HCT116 (cell line): ENCODE measurements at regions not wholly inside any gene's neighbourhood (a gene's known extent, or its start where the extent isn't known, plus 50 kb on each side); places are given as distances from the start of the nearest gene placed in this dataset.

Source experiments
- ATAC-seq: fragments of 200-7000 bp; cut with Tn5 transposase; 2 replicates; pipeline ENCODE4 v1.9.1; 2020; ENCODE audit warnings: mild to moderate bottlenecking, moderate library complexity
- BruUV-seq: library from RNA; stranded (reverse); fragments of 400-500 nt; replicated peaks from 2 replicates; lab custom pipeline; 2021; lab: Mats Ljungman, UMichigan
- CTCF ChIA-PET: fragments of 300-600 bp; sonication (Branson Sonifier 250); formaldehyde crosslinking; loops from one replicate; lab custom pipeline; 2021; ENCODE audit warnings: antibody characterized with exemption; lab: Charles Lee
- POLR2A ChIA-PET: fragments of 300-600, 350-600 bp; sonication (Branson Sonifier 250); formaldehyde crosslinking; loops from one replicate; lab custom pipeline; 2021; ENCODE audit warnings: antibody characterized with exemption; lab: Charles Lee
- RAD21 ChIA-PET, 2 experiments: fragments of 300-600 bp; sonication (Branson Sonifier 250); formaldehyde crosslinking; loops; one replicate each; lab custom pipeline; 2023; ENCODE audit warnings: low total read pairs in 2 of 2; ENCODE audit not compliant: uncharacterized antibody in 2 of 2, unreplicated experiment in 2 of 2, low non-redundant PET in 1 of 2; lab: Charles Lee
- DNase-seq: peaks from one replicate; pipeline ENCODE4 v3.0.0-alpha.2; 2010; ENCODE audit warnings: low read depth, low spot score
- H2AFZ ChIP-seq: fragments of 200-600 bp; shearing (Covaris generic), sonication (generic); 2 replicates; pipeline ENCODE4 v1.6.1; 2017; ENCODE audit warnings: low read depth, mixed run types, mixed read lengths, antibody characterized with exemption, low read length; ENCODE audit not compliant: poor library complexity, severe bottlenecking
- H3K27ac ChIP-seq: 2 replicates; pipeline ENCODE4 v1.5.1; 2012; ENCODE audit warnings: low read depth, low read length
- H3K27me3 ChIP-seq: fragments of 200-600 bp; sonication (generic); 2 replicates; pipeline ENCODE4 v1.6.1; 2016; ENCODE audit warnings: mixed run types, low read length, mixed read lengths; ENCODE audit not compliant: insufficient read depth
- H3K36me3 ChIP-seq, 2 experiments: fragments of 200-500 bp in 1 of 2; fragments of 200-600 bp in 1 of 2; sonication (Bioruptor generic) in 1 of 2; sonication (generic) in 1 of 2; 2 replicates each; pipeline versions ENCODE4 v1.5.1 to v1.6.1; 2014 to 2016; ENCODE audit warnings: low read length in 2 of 2, inconsistent platforms in 1 of 2, mixed read lengths in 1 of 2, mixed run types in 1 of 2; ENCODE audit not compliant: insufficient read depth in 2 of 2, control insufficient read depth in 1 of 2
- H3K4me1 ChIP-seq, 2 experiments: fragments of 200-600 bp in 1 of 2; sonication (generic) in 1 of 2; 2 replicates each; pipeline versions ENCODE4 v1.5.1 to v1.6.1; 2012 to 2017; ENCODE audit warnings: low read length in 2 of 2, inconsistent platforms in 1 of 2, mild to moderate bottlenecking in 1 of 2, mixed read lengths in 1 of 2, mixed run types in 1 of 2, moderate library complexity in 1 of 2; ENCODE audit not compliant: insufficient read depth in 2 of 2, control insufficient read depth in 1 of 2
- H3K4me2 ChIP-seq: fragments of 200-600 bp; sonication (generic); 2 replicates; pipeline ENCODE4 v1.6.1; 2017; ENCODE audit warnings: mixed run types, low read length, mixed read lengths
- H3K4me3 ChIP-seq, 2 experiments: fragments of 200-600 bp in 1 of 2; sonication (generic) in 1 of 2; replicated peaks in 1 of 2; 2 replicates each; pipeline ENCODE4 v1.5.1; 2011 to 2016; ENCODE audit warnings: low read length in 2 of 2, control low read depth in 1 of 2, low read depth in 1 of 2, mild to moderate bottlenecking in 1 of 2, mixed read lengths in 1 of 2, mixed run types in 1 of 2
- H3K79me2 ChIP-seq: fragments of 200-600 bp; sonication (generic); 2 replicates; pipeline ENCODE4 v1.6.1; 2017; ENCODE audit warnings: mild to moderate bottlenecking, mixed run types, low read length, moderate library complexity, mixed read lengths; ENCODE audit not compliant: insufficient read depth
- H3K9ac ChIP-seq: fragments of 200-600 bp; sonication (generic); 2 replicates; pipeline ENCODE4 v1.6.1; 2016; ENCODE audit warnings: low read length, mixed read lengths
- H3K9me2 ChIP-seq: fragments of 200-600 bp; sonication (generic), shearing (Covaris generic); 2 replicates; pipeline ENCODE4 v1.6.1; 2017; ENCODE audit warnings: mixed run types, mild to moderate bottlenecking, moderate library complexity; ENCODE audit not compliant: insufficient read depth
- H3K9me3 ChIP-seq, 2 experiments: fragments of 200-500 bp in 1 of 2; fragments of 200-600 bp in 1 of 2; sonication (Bioruptor generic) in 1 of 2; sonication (generic) in 1 of 2; 2 replicates each; pipeline ENCODE4 v1.6.1; 2014 to 2017; ENCODE audit warnings: low read length in 2 of 2, mixed read lengths in 2 of 2, inconsistent platforms in 1 of 2, low read depth in 1 of 2, mild to moderate bottlenecking in 1 of 2, mixed run types in 1 of 2, moderate library complexity in 1 of 2; ENCODE audit not compliant: control insufficient read depth in 1 of 2, insufficient read depth in 1 of 2
- H4K20me1 ChIP-seq: fragments of 200-600 bp; sonication (generic), shearing (Covaris generic); 2 replicates; pipeline ENCODE4 v1.6.1; 2017; ENCODE audit warnings: mixed run types, mild to moderate bottlenecking, moderate library complexity; ENCODE audit not compliant: insufficient read depth
- CBX3 ChIP-seq: IDR thresholded peaks from 2 replicates; pipeline ENCODE4 v1.6.1; 2012; ENCODE audit warnings: low read depth
- CEBPB ChIP-seq: IDR thresholded peaks from 2 replicates; pipeline ENCODE4 v1.6.1; 2012; ENCODE audit warnings: low read depth
- EGR1 ChIP-seq: IDR thresholded peaks from 2 replicates; pipeline ENCODE4 v1.6.1; 2012; ENCODE audit warnings: low read depth
- ELF1 ChIP-seq: IDR thresholded peaks from 2 replicates; pipeline ENCODE4 v1.6.1; 2012; ENCODE audit warnings: low read depth, borderline replicate concordance
- EZH2phosphoT487 ChIP-seq: fragments of 200-600 bp; IDR thresholded peaks from 2 replicates; pipeline ENCODE4 v1.6.1; 2018; ENCODE audit warnings: antibody characterized with exemption, borderline replicate concordance
- FOSL1 ChIP-seq: IDR thresholded peaks from 2 replicates; pipeline ENCODE4 v1.6.1; 2012; ENCODE audit warnings: low read depth
- POLR2A ChIP-seq: IDR thresholded peaks from 2 replicates; pipeline ENCODE4 v1.7.0; 2011; ENCODE audit warnings: borderline replicate concordance; ENCODE audit not compliant: insufficient read depth, insufficient read length; ENCODE audit errors: extremely low read depth
- SIN3A ChIP-seq: IDR thresholded peaks from 2 replicates; pipeline ENCODE4 v1.6.1; 2012; ENCODE audit warnings: low read depth
- SP1 ChIP-seq: IDR thresholded peaks from 2 replicates; pipeline ENCODE4 v1.6.1; 2012; ENCODE audit warnings: low read depth
- SRF ChIP-seq: IDR thresholded peaks from 2 replicates; pipeline ENCODE4 v1.6.1; 2012; ENCODE audit warnings: low read depth
- YY1 ChIP-seq: IDR thresholded peaks from 2 replicates; pipeline ENCODE4 v1.6.1; 2011; ENCODE audit warnings: low read length, low read depth, moderate library complexity, mild to moderate bottlenecking; ENCODE audit not compliant: insufficient replicate concordance; ENCODE audit errors: extremely low read depth
- ZBTB33 ChIP-seq: IDR thresholded peaks from 2 replicates; pipeline ENCODE4 v1.6.1; 2011; ENCODE audit warnings: mild to moderate bottlenecking, low read length, moderate library complexity; ENCODE audit not compliant: insufficient replicate concordance; ENCODE audit errors: extremely low read depth
- ZFX ChIP-seq: fragments of 450-650 bp; IDR thresholded peaks from 2 replicates; pipeline ENCODE4 v1.6.1; 2017
- ZNF274 ChIP-seq: fragments of 200-500 bp; sonication (Bioruptor generic); IDR thresholded peaks from 2 replicates; pipeline ENCODE4 v1.6.1; 2014; ENCODE audit warnings: mild to moderate bottlenecking, low read depth, low read length, inconsistent platforms
- intact Hi-C: fragments of 100-400 bp; cut with micrococcal nuclease; formaldehyde crosslinking; loops from 2 replicates; pipeline ENCODE4 v1.10.0; 2022

- RAD21 ChIA-PET: no interaction called here
Observed at GRCh38 chr2:137764646-137765045, 199.6 kb upstream of the HNMT start.

More at GRCh38 chr2:137764646-137765045, 199.6 kb upstream of the HNMT start:
- no peaks in the 10 kb centered on the region for H3K9me3 ChIP-seq
- no peaks in the 10 kb centered on the region for H3K36me3 ChIP-seq
- DNase-seq: no peak
- no peak overlapping the region for H2AFZ ChIP-seq
- CTCF ChIA-PET: no interaction called here
- H3K27me3 ChIP-seq: no peaks in the 10 kb centered on the region
- ATAC-seq: no peak
- no peak overlapping the region for H3K4me2 ChIP-seq
- H3K79me2 ChIP-seq: no peaks in the 10 kb centered on the region
- H3K27ac ChIP-seq: no peak overlapping the region
- no peaks in the 10 kb centered on the region for H3K9me2 ChIP-seq
- BruUV-seq: no TSS peak
- POLR2A ChIA-PET: no interaction called here
- TF ChIP-seq ZNF274 (no peak), CBX3 (no peak), ZFX (no peak), SRF (no peak), ELF1 (no peak), EGR1 (no peak), SIN3A (no peak), FOSL1 (no peak), ZBTB33 (no peak), SP1 (no peak), EZH2phosphoT487 (no peak), POLR2A (no peak), YY1 (no peak), CEBPB (no peak)
- TF ChIP-seq, all 23 proteins: peak for 0
- Histone ChIP-seq H3K4me3 (no peak overlapping the region), H4K20me1 (no peaks in the 10 kb centered on the region), H3K4me1 (no peaks in the 10 kb centered on the region), H3K9ac (no peak overlapping the region)
- intact Hi-C loops: no loop called here
